ENCODE measurements at regions not wholly inside any gene's neighbourhood (a gene's known extent, or its start where the extent isn't known, plus 50 kb on each side); places are given as distances from the start of the nearest gene placed in this dataset.

- no peak for DNase-seq
- no peak overlapping the region for H3K27ac Mint-ChIP-seq
- H3K36me3 Mint-ChIP-seq = no peaks in the 10 kb centered on the region
- H3K9me3 Mint-ChIP-seq = no peaks in the 10 kb centered on the region
- H3K4me1 Mint-ChIP-seq = no peaks in the 10 kb centered on the region
- no peak overlapping the region for H3K4me3 Mint-ChIP-seq
- no peaks in the 10 kb centered on the region for H3K27me3 Mint-ChIP-seq
Observed at GRCh38 chr15:62795171-62795570, 247.4 kb upstream of the TPM1 start.

DNA sequence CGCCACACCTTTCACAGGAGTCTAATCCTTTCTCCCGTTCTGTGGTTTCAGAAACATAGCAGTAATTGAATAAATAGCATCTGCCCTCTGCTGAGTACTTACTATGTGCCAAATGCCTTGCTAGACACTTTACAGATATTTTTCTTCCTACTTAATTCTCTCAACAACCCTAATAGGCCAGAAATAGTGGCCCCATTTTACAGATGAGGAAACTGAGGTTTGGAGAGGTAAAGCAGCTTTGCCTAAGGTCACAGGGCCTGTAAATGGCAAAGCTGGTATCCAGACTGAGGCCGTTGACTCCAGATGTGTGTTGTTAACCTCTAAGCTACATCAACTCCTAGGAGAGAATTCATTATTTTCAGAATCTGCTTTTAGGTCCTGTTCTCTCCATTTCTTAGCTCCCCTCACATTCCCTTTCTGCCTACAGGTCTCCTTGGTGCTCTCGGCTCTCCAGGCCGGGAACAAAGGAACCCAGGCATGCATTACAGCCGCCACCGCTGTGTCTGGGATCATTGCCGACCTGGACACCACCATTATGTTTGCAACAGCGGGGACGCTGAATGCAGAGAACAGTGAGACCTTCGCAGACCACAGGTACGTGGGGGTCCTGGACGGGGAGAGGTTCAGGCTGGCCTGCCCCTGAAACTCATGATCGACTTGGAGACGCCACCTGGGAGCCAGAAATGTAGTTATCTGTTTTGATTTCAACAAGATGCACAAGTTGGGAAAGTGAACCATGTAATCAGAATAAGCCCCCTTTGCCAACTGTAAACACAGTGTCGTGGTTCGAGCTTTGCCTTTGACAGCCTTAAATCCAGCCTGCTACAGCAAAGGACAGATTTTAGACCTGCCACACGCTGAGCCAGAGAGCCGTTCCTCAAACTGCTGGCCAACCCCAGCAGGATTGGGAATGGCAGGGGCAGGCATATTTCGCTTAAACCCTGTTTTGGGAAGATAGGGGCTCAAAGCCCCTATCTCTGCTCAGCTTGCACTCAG is 246.5 kb upstream of the TPM1 start:
- H3K9me3 Mint-ChIP-seq = no peaks in the 10 kb centered on the region
- H3K36me3 Mint-ChIP-seq = no peaks in the 10 kb centered on the region
- no peak overlapping the region for H3K4me3 Mint-ChIP-seq
- no peaks in the 10 kb centered on the region for H3K4me1 Mint-ChIP-seq
- no peaks in the 10 kb centered on the region for H3K27me3 Mint-ChIP-seq
- no peak overlapping the region for H3K27ac Mint-ChIP-seq
- no peak for DNase-seq

GRCh38 chr15:62797171-62797570 is 245.4 kb upstream of the TPM1 start:
- no peak for DNase-seq
- no peak overlapping the region for H3K27ac Mint-ChIP-seq
- H3K4me1 Mint-ChIP-seq = no peaks in the 10 kb centered on the region
- no peaks in the 10 kb centered on the region for H3K27me3 Mint-ChIP-seq
- H3K9me3 Mint-ChIP-seq = no peaks in the 10 kb centered on the region
- H3K36me3 Mint-ChIP-seq = no peaks in the 10 kb centered on the region
- no peak overlapping the region for H3K4me3 Mint-ChIP-seq

- no peak for DNase-seq
- H3K27me3 Mint-ChIP-seq = no peaks in the 10 kb centered on the region
- H3K9me3 Mint-ChIP-seq = no peaks in the 10 kb centered on the region
- H3K36me3 Mint-ChIP-seq = no peaks in the 10 kb centered on the region
- H3K4me1 Mint-ChIP-seq = no peaks in the 10 kb centered on the region
- H3K27ac Mint-ChIP-seq = no peak overlapping the region
- H3K4me3 Mint-ChIP-seq = no peak overlapping the region
Observed at GRCh38 chr15:62798536-62798935, 244.0 kb upstream of the TPM1 start.

DNA sequence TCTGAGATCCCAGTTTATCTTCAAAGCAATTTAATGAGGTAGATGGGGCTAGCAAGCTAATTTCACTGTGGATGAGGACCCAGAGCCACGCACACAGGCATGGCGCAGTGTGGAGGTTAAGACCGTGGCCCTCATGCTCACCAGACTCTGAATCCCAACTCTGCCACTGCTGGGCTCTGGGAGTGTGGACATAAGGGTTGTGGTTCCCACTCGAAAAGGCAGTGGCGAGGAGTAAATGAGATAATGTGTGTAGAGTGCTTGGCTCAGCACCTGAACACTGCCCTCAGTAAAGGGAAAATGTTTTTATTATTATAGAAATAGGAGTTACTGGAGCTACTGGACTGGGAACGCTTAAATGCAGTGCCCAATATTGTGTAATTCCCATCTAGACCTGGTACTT is 243.5 kb upstream of the TPM1 start:
- no peak for DNase-seq
- no peaks in the 10 kb centered on the region for H3K4me1 Mint-ChIP-seq
- H3K4me3 Mint-ChIP-seq = no peak overlapping the region
- no peaks in the 10 kb centered on the region for H3K9me3 Mint-ChIP-seq
- H3K36me3 Mint-ChIP-seq = no peaks in the 10 kb centered on the region
- H3K27ac Mint-ChIP-seq = no peak overlapping the region
- no peaks in the 10 kb centered on the region for H3K27me3 Mint-ChIP-seq

- no peaks in the 10 kb centered on the region for H3K36me3 Mint-ChIP-seq
- H3K4me1 Mint-ChIP-seq = no peaks in the 10 kb centered on the region
- H3K27me3 Mint-ChIP-seq = no peaks in the 10 kb centered on the region
- no peak for DNase-seq
- no peak overlapping the region for H3K27ac Mint-ChIP-seq
- H3K4me3 Mint-ChIP-seq = no peak overlapping the region
- no peaks in the 10 kb centered on the region for H3K9me3 Mint-ChIP-seq
Observed at GRCh38 chr15:62799919-62800318, 242.6 kb upstream of the TPM1 start.

- Mint-ChIP-seq H3K9me3 (no peaks in the 10 kb centered on the region), H3K27me3 (no peaks in the 10 kb centered on the region), H3K27ac (no peak overlapping the region)
Observed at GRCh38 chr15:62802612-62803011, 239.9 kb upstream of the TPM1 start.

DNA sequence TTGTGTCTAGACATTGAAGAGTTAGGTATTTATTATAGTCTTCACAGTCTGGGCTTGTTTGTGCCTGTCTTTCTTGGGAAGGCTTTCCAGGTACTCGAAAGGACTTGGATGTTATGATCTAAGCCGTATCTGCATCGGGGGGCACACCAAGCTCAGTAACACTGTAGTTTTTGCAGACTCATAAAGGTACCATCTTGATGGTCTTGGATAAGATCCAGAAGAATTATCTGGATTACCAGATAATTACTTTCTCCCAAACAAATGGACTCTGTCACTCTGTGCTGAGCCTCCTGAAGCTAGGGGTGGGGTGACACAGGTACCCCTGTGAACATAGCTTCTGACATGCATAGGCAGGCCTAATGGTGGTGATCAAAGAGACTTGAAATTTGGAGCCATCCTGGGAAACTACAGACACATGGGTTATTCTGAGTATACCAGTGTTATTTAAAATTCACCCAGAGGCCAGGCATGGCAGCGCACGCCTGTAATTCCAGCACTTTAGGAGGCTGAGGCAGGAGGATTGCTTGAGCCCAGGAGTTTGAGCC is 238.6 kb upstream of the TPM1 start:
- H3K36me3 Mint-ChIP-seq = no peaks in the 10 kb centered on the region
- no peak overlapping the region for H3K27ac Mint-ChIP-seq
- no peak for DNase-seq
- no peaks in the 10 kb centered on the region for H3K4me1 Mint-ChIP-seq
- no peaks in the 10 kb centered on the region for H3K9me3 Mint-ChIP-seq
- H3K27me3 Mint-ChIP-seq = no peaks in the 10 kb centered on the region
- H3K4me3 Mint-ChIP-seq = no peak overlapping the region

More at GRCh38 chr15:62802612-62803011, 239.9 kb upstream of the TPM1 start:
- Mint-ChIP-seq H3K4me3 (no peak overlapping the region), H3K36me3 (no peaks in the 10 kb centered on the region), H3K4me1 (no peaks in the 10 kb centered on the region)
- no peak for DNase-seq

DNA sequence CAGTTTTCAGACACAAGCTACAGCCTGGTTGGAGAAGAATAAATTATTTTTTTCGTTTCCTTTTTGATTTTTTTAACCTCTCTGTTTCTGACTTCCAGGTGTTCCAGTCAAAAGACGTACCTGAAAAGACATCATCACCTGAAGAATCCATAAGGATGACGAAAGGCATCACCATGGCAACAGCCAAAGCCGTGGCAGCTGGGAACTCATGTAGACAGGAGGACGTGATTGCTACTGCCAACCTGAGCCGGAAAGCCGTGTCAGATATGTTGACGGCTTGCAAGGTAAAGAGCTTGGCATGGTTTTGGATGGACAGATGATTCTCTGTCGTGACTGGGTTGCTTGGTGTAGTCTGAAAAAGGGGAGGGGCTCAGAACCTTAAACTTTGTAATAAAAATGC is 237.0 kb upstream of the TPM1 start:
- no peaks in the 10 kb centered on the region for H3K27me3 Mint-ChIP-seq
- H3K4me3 Mint-ChIP-seq = no peak overlapping the region
- H3K27ac Mint-ChIP-seq = no peak overlapping the region
- no peaks in the 10 kb centered on the region for H3K36me3 Mint-ChIP-seq
- no peak for DNase-seq
- no peaks in the 10 kb centered on the region for H3K4me1 Mint-ChIP-seq
- H3K9me3 Mint-ChIP-seq = no peaks in the 10 kb centered on the region

DNA sequence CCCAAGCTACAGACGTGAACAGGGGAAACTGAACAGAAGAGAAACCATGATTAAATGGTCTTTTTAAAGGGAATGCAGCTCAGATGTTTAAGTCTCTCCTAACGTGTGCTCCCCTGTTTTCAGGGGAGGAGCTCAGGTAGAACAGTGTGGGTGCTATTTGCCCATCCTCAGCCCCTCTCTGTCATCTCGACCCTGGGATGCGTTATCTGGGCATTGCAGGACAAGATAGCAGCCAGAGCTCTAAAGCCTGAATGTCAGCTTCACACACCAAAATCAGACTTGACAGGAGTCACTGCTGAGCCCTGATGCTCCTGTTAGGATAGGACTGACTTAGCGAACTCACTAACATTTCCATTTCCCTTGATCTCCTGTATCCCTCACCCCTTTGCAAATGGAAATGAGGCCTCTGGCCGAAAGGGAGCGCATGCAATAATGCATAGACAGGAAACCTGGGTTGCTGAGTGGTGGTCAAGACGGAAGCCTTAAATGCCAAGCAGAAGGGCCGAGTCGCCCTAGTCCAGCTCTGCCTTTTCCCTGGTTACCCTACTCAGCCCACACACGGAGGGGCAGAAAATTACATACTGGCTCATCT is 234.9 kb upstream of the TPM1 start:
- Mint-ChIP-seq H3K4me1 (no peaks in the 10 kb centered on the region), H3K9me3 (no peaks in the 10 kb centered on the region), H3K27ac (no peak overlapping the region), H3K27me3 (no peaks in the 10 kb centered on the region), H3K4me3 (no peak overlapping the region), H3K36me3 (no peaks in the 10 kb centered on the region)
- no peak for DNase-seq

GRCh38 chr15:62809115-62809967 is 233.2 kb upstream of the TPM1 start:
- Mint-ChIP-seq H3K9me3 (no peaks in the 10 kb centered on the region), H3K4me1 (no peaks in the 10 kb centered on the region), H3K36me3 (no peaks in the 10 kb centered on the region), H3K27ac (no peak overlapping the region), H3K27me3 (no peaks in the 10 kb centered on the region), H3K4me3 (no peak overlapping the region)
- no peak for DNase-seq

DNA sequence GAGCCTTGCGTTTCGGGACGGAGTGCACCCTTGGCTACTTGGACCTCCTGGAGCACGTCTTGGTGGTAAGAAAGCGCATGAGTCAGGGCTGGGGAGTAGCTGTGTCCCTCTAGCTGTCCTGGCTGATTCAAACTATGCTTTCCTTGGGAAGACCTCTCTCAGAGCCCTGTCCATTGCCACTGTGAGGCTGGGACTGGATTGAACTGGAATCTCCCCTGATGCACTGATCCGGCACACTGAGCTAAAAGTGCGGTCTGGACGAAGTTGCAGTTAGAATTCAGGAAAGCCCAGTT is 232.6 kb upstream of the TPM1 start:
- no peaks in the 10 kb centered on the region for H3K27me3 Mint-ChIP-seq
- no peak overlapping the region for H3K27ac Mint-ChIP-seq
- H3K4me3 Mint-ChIP-seq = no peak overlapping the region
- no peaks in the 10 kb centered on the region for H3K4me1 Mint-ChIP-seq
- H3K9me3 Mint-ChIP-seq = no peaks in the 10 kb centered on the region
- no peak for DNase-seq
- H3K36me3 Mint-ChIP-seq = no peaks in the 10 kb centered on the region

GRCh38 chr15:62812515-62812835 is 230.1 kb upstream of the TPM1 start:
- H3K9me3 Mint-ChIP-seq = no peaks in the 10 kb centered on the region
- no peaks in the 10 kb centered on the region for H3K36me3 Mint-ChIP-seq
- H3K4me3 Mint-ChIP-seq = no peak overlapping the region
- H3K27me3 Mint-ChIP-seq = no peaks in the 10 kb centered on the region
- H3K27ac Mint-ChIP-seq = no peak overlapping the region
- H3K4me1 Mint-ChIP-seq = no peaks in the 10 kb centered on the region
- no peak for DNase-seq

DNA sequence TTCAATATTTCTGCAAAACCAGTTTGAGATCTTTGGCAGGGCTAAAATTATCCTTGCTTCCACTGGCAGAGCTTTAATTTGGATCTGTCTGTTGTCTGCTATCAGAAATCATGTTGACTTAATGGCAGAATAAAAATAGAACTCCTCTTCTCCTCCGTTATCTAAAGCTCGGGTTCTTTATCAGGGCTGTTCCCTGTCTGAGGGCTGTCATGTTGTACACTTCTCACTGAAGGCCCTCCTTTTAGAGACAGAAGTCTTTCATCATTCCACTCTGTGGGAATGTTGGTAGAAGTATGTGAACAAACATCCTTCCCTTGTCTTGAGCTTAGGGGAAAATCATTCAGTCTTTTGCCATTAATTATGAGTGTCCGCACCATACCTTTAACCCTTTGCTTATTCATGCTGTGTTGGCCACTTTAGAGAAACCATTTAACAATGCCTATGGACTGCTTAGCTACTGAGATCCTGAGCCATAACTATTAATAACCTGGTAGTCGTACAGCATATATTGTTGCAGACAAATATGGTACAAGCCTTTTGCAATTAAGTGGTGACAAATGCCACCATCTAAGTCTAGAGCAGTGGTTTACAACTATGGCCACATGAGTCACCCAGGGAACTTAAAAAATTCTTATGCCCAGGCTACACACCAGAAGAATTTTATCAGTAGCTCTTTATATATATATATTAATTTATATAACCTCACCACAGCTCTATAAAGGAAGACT is 226.0 kb upstream of the TPM1 start:
- Mint-ChIP-seq H3K4me1 (no peaks in the 10 kb centered on the region), H3K9me3 (no peaks in the 10 kb centered on the region), H3K27me3 (no peaks in the 10 kb centered on the region), H3K27ac (no peak overlapping the region), H3K4me3 (no peak overlapping the region), H3K36me3 (no peaks in the 10 kb centered on the region)
- no peak for DNase-seq

DNA sequence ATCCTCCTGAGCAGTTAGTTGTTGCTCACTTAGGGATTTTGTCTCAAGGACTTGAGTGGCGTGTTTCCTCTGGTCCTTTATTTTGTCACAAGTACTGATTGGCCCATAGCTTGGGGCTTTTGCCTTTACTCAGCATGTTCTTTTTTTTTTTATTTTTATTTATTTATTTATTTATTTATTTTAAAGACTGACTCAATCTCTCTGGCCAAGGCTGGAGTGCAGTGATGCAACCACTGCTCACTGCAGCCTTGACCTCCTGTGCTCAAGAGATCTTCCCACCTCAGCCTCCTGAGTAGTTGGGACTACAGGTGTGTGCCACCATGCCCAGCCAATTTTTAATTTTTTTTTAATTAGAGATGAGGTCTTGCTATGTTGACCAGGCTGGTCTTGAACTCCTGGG is 223.9 kb upstream of the TPM1 start:
- Mint-ChIP-seq H3K27me3 (no peaks in the 10 kb centered on the region), H3K9me3 (no peaks in the 10 kb centered on the region), H3K4me3 (no peak overlapping the region), H3K4me1 (no peaks in the 10 kb centered on the region), H3K27ac (no peak overlapping the region), H3K36me3 (no peaks in the 10 kb centered on the region)
- no peak for DNase-seq

Measured in activated naive CD8-positive, alpha-beta T cell treated with anti-CD3 and anti-CD28 coated beads for 36 hours (primary cell).